GM18499 (cell line): ENCODE measurements at regions not wholly inside any gene's neighbourhood (a gene's known extent, or its start where the extent isn't known, plus 50 kb on each side); places are given as distances from the start of the nearest gene placed in this dataset.
A peak's percentile ranks its signal among the peaks of the same experiment; 100 is the strongest.
"Not testable (repeated sequence)": the region's sequence is repeated elsewhere in the genome, so short reads cannot be mapped to it uniquely, and the experiment has no call there.

Experiments used
- ATAC-seq: cut with Tn5 transposase; IDR thresholded peaks from one replicate; pipeline ENCODE4 v1.9.1; 2021; ENCODE audit warnings: moderate number of reproducible peaks; ENCODE audit not compliant: insufficient read depth, unreplicated experiment

GRCh38 chr11:121358760-121359159, 66.2 kb downstream of the SC5D start:
- no peak for ATAC-seq

GRCh38 chr11:121359591-121359990, 67.0 kb downstream of the SC5D start:
- ATAC-seq = no peak

- not testable (repeated sequence) for ATAC-seq
Observed at GRCh38 chr11:121362955-121363354, 70.4 kb downstream of the SC5D start.

- ATAC-seq = no peak
Observed at GRCh38 chr11:121365304-121365703, 72.7 kb downstream of the SC5D start.

- ATAC-seq = no peak
Observed at GRCh38 chr11:121366038-121366437, 73.5 kb downstream of the SC5D start.

GRCh38 chr11:121367001-121367843, 74.7 kb downstream of the SC5D start:
- ATAC-seq = peak; percentile 85

- ATAC-seq = no peak
Observed at GRCh38 chr11:121367844-121368225, 75.3 kb downstream of the SC5D start.

GRCh38 chr11:121368364-121369240, 76.0 kb downstream of the SC5D start:
- no peak for ATAC-seq

GRCh38 chr11:121369366-121369765, 76.8 kb downstream of the SC5D start:
- no peak for ATAC-seq

GRCh38 chr11:121372028-121372427, 79.5 kb downstream of the SC5D start:
- ATAC-seq = no peak

GRCh38 chr11:121372671-121373429, 79.3 kb upstream of the SORL1 start:
- peak; percentile 73 for ATAC-seq

GRCh38 chr11:121374286-121374985, 77.7 kb upstream of the SORL1 start:
- ATAC-seq = no peak

GRCh38 chr11:121376130-121376529, 76.0 kb upstream of the SORL1 start:
- ATAC-seq = no peak

GRCh38 chr11:121379145-121379810, 72.8 kb upstream of the SORL1 start:
- ATAC-seq = not testable (repeated sequence)

GRCh38 chr11:121383716-121384115, 68.4 kb upstream of the SORL1 start:
- no peak for ATAC-seq

- no peak for ATAC-seq
Observed at GRCh38 chr11:121385688-121386087, 66.4 kb upstream of the SORL1 start.
